Midbrain (tissue), 1 donor: ENCODE measurements at regions not wholly inside any gene's neighbourhood (a gene's known extent, or its start where the extent isn't known, plus 50 kb on each side); places are given as distances from the start of the nearest gene placed in this dataset.

Experiments
- DNase-seq: peaks from one replicate; lab custom pipeline; 2025; lab: John Stamatoyannopoulos, UW

DNA sequence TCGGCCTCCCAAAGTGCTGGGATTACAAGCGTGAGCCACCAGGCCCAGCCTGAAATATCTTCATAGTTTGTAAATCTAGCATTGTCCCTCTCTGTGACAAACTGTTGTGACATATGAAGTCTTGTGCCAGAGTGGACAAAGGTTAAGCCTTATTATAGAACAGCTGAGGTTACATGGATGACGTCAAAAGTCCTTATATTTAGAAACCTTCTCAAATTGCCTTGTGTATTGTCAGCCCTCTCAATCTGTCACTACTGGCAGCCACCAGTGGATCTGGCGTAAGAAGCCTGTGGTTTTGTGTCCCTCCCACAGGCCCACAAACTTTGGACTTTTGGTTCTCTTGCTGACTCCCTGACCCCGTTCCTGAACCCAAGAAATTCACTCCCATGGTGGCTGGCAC is 79.4 kb upstream of the CCDC112 start:
- no peak for DNase-seq

DNA sequence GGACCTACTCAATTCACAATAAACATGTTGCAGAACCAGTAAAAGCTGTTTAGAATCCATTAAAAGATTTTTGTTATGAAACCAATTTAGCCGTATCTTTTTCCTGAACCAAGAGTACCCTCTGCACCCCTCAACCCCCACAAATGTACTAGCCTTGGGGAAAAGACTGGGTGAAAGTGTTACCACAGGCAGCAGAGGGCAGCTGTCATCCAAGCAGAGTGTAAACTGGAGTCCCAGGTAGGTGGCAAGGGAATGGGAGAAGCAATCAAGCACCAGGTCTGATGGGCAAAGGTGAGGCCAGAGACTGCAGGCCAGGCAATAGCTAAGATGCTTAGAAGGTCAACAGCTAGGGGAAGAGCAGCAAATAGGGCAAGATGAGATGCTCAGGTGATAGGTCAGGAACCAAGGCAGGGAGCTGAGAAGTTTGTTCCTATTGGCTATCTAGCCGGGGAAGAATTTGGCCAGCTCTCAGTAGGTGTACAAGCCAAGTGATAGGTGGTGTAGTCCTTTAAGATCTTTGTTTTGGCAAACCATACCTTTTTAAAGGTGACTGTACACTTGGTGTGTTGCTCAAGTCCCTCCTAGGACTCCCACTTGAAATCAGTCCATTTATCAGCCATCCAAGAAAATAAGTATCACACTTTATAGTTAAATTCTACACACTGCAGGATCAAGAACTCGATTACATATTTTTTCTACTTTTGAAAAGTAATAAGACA is 77.8 kb upstream of the CCDC112 start:
- no peak for DNase-seq

DNA sequence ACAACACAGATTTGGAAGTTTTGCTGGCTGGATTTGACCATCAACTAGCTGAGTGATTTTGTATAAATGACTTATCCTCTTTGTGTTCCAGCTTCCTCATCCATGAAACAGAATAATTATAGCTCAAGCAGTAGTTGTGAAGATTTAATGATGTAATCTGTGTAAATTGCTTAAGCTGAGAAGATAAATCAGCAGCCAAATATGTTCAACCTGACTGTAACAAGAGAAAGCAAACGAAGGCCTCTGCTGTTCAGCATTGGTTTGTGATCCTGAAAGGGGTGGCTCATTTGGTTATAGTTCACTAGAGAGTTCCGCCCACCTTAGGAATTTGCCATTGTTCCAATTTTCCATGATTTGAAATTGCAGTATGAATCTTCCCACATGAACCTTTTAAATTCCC is 75.7 kb upstream of the CCDC112 start:
- no peak for DNase-seq

DNA sequence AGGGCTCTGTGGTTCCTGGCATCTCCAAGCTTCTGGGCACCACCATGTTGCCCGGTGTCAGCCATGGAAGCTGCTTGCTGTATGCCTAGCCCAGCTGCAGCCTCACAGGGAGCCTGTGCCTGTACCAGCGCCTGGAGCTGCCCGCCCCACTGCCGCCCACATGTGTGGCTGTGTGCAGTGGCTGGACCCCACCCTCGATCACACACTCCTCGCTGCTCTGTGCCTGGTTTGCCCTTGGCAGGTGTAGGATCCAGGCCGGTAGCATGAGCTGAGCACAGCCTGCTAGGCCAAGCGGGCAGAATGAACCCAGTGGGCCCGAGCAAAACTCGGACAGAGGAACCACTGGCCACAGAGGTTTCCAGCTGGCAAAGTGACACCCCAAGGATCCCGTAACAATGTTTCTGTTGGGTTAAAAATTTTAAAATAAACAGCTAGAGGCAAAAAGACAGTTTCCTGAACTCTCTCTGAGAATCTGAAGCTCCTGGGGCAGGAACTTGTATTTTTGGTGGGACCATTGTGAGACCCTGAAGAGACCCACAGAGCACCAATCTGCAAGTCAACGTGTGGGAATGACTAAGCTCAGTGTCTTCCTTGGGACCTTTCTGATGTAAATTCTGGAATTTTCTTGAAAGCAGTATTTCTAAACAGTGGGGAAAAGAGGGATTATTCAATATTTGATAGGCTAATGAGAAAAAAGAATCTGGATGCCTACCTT is 73.1 kb upstream of the CCDC112 start:
- no peak for DNase-seq

DNA sequence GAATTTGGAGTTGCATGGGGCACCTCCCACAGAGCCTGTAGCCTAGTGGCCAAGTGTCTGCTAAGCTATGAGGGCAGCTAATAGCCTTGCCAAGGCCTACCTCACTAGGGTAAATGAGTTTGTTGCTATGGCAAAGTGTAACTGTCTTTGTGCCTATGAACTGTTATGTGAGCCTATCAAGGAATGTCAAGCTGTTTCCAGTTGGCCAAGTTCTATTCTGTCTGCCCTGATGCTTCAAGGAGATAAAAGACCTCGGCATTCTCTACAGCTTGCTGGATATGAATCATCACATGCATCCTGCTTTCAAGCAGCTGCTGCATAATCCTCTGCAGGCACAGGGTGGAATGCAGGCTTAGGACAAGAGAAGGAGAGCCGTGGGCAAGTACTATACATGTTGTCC is 69.8 kb upstream of the CCDC112 start:
- DNase-seq, result no peak

DNA sequence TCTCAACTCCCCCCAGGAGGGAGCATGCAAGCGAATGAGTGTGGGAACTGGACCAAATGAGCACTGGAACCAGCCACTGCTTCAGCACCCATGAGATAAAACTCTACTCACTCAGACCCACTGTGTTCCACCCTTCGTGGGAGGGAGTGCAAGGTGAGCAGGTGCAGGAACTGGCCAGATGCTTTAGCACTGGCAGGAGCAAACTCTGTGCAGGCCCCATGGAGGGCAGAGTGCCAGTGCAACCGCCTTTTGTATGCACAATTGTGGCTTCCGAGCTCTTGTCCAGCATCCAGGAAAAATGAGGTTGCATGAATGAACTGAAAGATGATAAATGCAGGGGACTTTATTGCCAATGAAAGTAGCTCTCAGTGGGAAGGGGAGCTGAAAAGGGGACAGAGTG is 67.4 kb upstream of the CCDC112 start:
- DNase-seq, result no peak

DNA sequence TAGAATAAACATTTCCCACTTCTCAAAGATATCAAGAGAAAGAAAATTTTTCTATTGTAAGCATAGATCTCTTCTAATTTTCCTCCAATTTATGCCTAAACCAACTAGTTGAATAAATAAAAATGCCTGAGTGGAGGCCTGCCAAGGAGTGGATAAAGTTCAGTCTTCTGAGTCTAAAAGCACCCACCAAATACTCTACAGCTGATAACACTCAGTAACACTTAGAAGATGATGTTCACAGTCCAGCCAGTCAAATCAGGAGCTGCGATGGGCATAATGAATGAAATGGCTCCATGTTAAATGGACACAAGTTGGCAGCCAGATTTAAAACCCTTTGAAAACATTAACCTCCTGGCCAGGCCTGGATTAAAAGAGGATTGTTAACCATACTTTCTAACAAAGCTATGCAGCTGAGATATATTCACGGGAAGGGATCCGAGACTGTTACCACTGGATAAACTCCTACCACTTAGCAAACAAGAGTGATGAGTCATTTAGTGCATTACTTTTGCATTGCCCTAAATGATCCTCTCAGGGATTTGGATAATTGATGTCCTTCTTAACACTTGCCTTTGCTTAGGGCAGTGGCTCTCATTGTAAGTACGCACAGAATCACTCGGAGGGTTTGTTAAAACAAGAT is 63.7 kb upstream of the CCDC112 start:
- no peak for DNase-seq

DNA sequence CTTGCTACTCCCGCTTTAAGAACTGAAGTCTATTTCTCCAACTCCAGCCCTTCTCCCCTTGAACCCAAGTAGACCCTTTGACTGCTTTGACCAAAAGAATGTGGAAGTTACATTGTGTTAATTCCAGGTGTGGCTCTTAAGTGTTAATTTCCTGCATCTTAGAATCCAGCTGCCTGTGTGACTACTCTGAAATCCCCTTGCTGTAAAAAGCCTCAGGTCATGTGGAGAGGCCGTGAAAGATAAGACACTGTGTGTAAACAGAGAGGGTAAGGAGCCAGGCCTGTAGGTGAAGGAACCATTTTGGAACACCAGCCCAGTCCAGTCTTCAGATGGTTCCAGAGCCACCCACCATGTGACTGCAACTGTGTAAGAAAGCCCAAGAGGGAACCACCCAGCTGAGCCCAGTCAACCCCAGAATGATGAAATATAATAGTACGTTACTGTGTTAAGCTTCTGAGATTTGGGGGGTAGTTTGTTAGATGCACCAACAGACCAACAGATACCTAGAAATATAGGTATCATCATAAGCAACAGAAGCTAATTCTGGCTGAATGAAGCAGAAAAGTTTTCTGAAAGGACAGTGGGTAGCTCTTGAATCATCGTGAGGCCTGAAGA is 59.4 kb upstream of the CCDC112 start:
- DNase-seq, result no peak

DNA sequence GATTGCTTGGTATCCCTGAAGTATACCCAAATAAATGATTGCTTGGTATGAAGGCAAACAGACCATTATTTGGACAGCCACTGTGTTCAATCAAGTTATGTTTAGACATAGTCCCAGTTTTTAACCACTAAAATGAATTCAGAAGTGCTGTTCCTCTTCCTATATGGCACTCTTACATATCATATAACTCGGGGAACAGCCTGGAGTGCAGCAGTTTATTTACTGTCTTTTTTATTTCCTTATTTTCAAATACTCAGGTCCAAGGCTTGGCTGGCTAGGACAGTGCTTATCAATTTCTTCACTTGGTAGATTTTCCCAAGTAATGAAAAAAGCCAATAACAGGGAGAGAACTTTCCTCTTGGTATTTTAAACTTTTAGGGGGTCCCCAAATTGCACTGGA is 58.6 kb upstream of the CCDC112 start:
- DNase-seq, result no peak

DNA sequence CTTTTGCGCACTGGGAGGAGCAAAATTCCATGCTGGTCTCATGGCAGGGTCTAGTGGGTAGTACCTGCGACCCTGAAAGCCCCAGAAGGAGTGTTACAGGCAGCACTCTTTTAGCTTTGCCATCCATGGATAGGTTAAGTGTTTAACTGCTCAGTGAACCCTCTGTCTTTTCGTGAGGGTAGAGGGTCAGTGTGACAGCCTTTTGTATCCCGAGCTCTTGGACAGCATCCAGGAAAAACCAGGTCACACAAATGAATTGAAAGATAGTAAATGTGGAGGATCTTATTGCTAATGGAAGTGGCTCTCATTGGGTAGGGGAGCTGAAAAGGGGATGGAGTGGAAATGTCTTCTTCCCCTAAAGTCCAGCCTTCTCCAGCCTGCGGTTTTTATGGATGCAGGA is 57.8 kb upstream of the CCDC112 start:
- no peak for DNase-seq

DNA sequence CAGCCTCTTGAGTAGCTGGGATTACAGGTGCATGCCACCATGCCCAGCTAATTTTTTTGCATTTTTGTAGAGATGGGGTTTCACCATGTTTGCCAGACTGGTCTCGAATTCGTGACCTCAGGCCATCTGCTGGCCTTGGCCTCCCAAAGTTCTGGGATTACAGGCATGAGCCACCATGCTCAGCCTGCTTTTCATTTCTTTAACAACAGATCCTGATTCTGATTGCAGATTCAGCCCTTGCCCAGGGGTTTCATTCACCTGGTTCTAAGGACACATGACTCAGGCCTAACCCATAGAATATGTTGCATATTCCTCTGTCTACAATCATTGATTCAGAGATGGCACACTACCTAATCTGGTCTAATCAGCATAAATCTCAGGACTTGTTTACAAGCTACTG is 56.1 kb upstream of the CCDC112 start:
- no peak for DNase-seq

DNA sequence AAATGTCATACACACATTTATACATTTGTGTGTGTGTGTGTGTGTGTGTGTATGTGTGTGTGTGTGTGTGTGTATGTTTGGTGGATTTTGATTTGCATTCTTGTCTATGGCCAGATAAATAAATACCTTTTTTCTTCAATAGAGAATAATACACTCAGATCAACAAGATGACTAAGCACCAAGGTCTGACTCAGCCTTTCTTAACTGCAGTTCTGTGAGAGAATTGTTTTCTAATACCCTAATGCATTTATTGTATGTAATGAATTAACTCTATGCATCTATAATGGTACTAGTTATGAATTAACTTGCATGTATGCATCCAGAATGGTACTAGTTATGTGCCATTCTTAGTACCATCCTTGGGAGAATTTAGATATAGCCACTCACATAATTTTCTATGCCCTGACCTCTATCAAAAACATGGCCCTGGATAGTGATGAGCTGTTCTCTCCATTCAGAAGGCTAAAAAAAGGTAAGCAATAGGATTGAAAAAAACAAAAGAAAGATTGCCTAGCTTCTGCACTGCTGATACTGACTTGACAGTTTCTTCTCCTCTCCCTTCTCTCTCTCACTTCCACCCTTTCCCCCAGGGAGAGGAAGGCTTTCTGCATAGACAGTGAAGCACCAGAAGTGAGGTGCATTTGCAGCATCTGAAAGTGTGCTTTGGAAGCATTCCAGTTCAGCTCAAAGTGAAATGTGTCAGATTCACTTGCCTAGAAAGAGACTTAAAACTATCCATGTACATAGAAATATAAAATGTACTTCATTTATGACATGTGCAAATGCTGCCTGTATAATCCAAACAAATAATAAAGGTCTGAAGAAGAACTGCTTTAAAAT is 55.1 kb upstream of the CCDC112 start:
- DNase-seq, result no peak

DNA sequence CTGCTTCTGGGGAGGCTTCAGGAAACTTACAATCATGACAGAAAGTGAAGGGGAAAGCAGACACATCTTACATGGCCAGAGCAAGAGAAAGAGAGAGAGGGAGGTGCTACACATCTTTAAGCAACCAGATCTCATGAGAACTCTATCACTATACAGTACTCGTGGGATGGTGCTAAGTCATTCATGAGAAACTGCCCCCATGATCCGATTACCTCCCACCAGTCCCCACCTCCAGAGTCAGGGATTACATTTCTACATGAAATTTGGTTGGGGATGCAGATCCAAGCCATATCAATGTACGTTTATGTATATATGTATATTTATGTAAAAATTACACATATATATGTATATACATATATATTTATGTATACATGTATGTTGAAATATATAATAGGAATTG is 54.4 kb upstream of the CCDC112 start:
- DNase-seq, result no peak

DNA sequence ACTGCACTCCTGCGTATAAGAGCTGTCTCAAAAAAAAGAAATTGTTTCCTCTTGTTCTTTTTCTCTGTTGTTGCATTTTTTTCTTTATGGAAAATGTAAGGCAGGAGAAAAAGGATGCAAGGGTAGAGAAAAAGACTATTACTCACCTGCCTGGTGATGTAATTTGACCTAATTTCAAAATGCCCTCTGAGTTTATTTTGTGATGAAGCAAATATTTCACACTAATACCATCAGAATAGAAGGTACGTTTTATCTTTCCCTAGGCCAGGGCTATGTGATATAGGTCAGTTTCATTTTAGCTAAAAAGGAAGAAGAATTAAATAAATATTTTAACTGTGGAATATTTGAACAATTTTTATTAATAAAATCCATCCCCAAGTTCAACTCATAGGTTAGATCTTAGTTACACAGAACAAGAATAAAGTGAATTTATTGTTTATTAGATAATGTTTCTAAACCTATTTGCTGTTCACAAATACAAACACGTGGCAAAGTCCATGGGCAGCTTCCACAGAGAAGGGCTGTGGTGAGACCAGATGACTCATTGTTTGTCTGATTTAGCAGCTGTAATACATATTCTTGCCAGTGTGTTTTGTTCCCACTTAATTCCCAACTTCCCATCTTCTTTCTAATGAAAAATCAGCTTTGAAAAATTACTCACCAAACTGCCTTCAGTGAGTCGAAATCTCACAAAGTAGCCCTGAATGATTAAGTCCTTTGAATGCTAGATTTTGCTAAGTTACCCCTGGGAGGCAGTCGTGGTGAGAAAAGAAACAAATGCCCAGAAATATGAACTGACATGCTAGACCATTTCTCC is 52.8 kb upstream of the CCDC112 start:
- DNase-seq, result no peak

DNA sequence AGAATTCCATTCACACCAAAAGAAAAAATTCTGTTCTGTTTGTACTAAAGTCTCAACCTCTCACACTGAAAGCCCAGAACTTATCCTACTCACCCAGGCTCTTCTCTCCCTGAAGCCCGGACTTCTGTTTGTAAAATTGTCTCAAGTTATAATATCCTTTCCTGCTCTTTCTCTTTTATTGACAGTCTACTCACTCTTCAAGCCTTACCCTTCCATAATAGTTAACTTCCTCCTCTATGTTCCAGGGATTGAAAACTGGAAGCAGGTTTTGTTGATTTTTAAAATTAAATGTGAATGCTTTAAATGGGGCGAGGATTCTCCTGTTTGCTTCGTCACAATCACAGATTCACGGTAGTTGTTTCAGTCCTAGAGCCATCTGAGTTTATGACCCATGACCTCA is 51.7 kb upstream of the CCDC112 start:
- DNase-seq, result no peak
